ENCODE measurements at regions not wholly inside any gene's neighbourhood (a gene's known extent, or its start where the extent isn't known, plus 50 kb on each side); places are given as distances from the start of the nearest gene placed in this dataset.
"Not testable (repeated sequence)": the region's sequence is repeated elsewhere in the genome, so short reads cannot be mapped to it uniquely, and the experiment has no call there.

GRCh38 chr18:61643884-61644647 is 248.7 kb downstream of the RNF152 start:
- peak; percentile 2 for DNase-seq
- in situ Hi-C loops (cut with MboI; ENCODE audit: low pct_unique_long_range_greater_than_20kb, low sequenced_read_pairs) = no loop called here

GRCh38 chr18:61639886-61640285 is 252.9 kb downstream of the RNF152 start:
- in situ Hi-C loops (cut with MboI; ENCODE audit: low pct_unique_long_range_greater_than_20kb, low sequenced_read_pairs) = no loop called here
- DNase-seq = no peak

- in situ Hi-C loops (cut with MboI; ENCODE audit: low pct_unique_long_range_greater_than_20kb, low sequenced_read_pairs) = no loop called here
- no peak for DNase-seq
Observed at GRCh38 chr18:61637905-61638595, 254.8 kb downstream of the RNF152 start.

GRCh38 chr18:61637319-61637718 is 255.5 kb downstream of the RNF152 start:
- in situ Hi-C loops (cut with MboI; ENCODE audit: low pct_unique_long_range_greater_than_20kb, low sequenced_read_pairs) = no loop called here
- no peak for DNase-seq

- DNase-seq = peak; percentile 62
Observed at GRCh38 chr18:61635901-61636528, 256.8 kb downstream of the RNF152 start.

GRCh38 chr18:61628085-61628484 is 264.7 kb downstream of the RNF152 start:
- DNase-seq = no peak
- in situ Hi-C loops (cut with MboI; ENCODE audit: low pct_unique_long_range_greater_than_20kb, low sequenced_read_pairs) = no loop called here

More at GRCh38 chr18:61635901-61636528, 256.8 kb downstream of the RNF152 start:
- in situ Hi-C loops (cut with MboI; ENCODE audit: low pct_unique_long_range_greater_than_20kb, low sequenced_read_pairs) = no loop called here

GRCh38 chr18:61624631-61625030 is 268.2 kb downstream of the RNF152 start:
- in situ Hi-C loops (cut with MboI; ENCODE audit: low pct_unique_long_range_greater_than_20kb, low sequenced_read_pairs); DNase-seq: not testable (repeated sequence)

- DNase-seq = no peak
- in situ Hi-C loops (cut with MboI; ENCODE audit: low pct_unique_long_range_greater_than_20kb, low sequenced_read_pairs) = no loop called here
Observed at GRCh38 chr18:61619783-61620182, 273.0 kb downstream of the RNF152 start.

- in situ Hi-C loops (cut with MboI; ENCODE audit: low pct_unique_long_range_greater_than_20kb, low sequenced_read_pairs) = no loop called here
- no peak for DNase-seq
Observed at GRCh38 chr18:61618816-61619215, 274.0 kb downstream of the RNF152 start.

GRCh38 chr18:61616111-61616610 is 276.6 kb downstream of the RNF152 start:
- DNase-seq = no peak
- in situ Hi-C loops (cut with MboI; ENCODE audit: low pct_unique_long_range_greater_than_20kb, low sequenced_read_pairs) = no loop called here

GRCh38 chr18:61612517-61612916 is 279.3 kb downstream of the CDH20 start:
- in situ Hi-C loops (cut with MboI; ENCODE audit: low pct_unique_long_range_greater_than_20kb, low sequenced_read_pairs) = no loop called here
- no peak for DNase-seq

- DNase-seq = no peak
- in situ Hi-C loops (cut with MboI; ENCODE audit: low pct_unique_long_range_greater_than_20kb, low sequenced_read_pairs) = no loop called here
Observed at GRCh38 chr18:61609131-61609530, 275.9 kb downstream of the CDH20 start.

- in situ Hi-C loops (cut with MboI; ENCODE audit: low pct_unique_long_range_greater_than_20kb, low sequenced_read_pairs) = no loop called here
- no peak for DNase-seq
Observed at GRCh38 chr18:61608316-61608715, 275.1 kb downstream of the CDH20 start.

GRCh38 chr18:61607867-61608266 is 274.6 kb downstream of the CDH20 start:
- in situ Hi-C loops (cut with MboI; ENCODE audit: low pct_unique_long_range_greater_than_20kb, low sequenced_read_pairs) = no loop called here
- DNase-seq = no peak

GRCh38 chr18:61606759-61607158 is 273.5 kb downstream of the CDH20 start:
- in situ Hi-C loops (cut with MboI; ENCODE audit: low pct_unique_long_range_greater_than_20kb, low sequenced_read_pairs) = no loop called here

GRCh38 chr18:61606068-61606660 is 272.9 kb downstream of the CDH20 start:
- in situ Hi-C loops (cut with MboI; ENCODE audit: low pct_unique_long_range_greater_than_20kb, low sequenced_read_pairs) = no loop called here
- no peak for DNase-seq

More at GRCh38 chr18:61606759-61607158, 273.5 kb downstream of the CDH20 start:
- DNase-seq = peak; percentile 38

GRCh38 chr18:61605376-61606067 is 272.3 kb downstream of the CDH20 start:
- DNase-seq = no peak
- in situ Hi-C loops (cut with MboI; ENCODE audit: low pct_unique_long_range_greater_than_20kb, low sequenced_read_pairs) = no loop called here
